GM12875 (cell line): ENCODE measurements at regions not wholly inside any gene's neighbourhood (a gene's known extent, or its start where the extent isn't known, plus 50 kb on each side); places are given as distances from the start of the nearest gene placed in this dataset.
"Not testable (repeated sequence)": the region's sequence is repeated elsewhere in the genome, so short reads cannot be mapped to it uniquely, and the experiment has no call there.

ENCODE experiments used
- H3K4me3 ChIP-seq: one replicate; pipeline ENCODE4 v1.5.1; 2011; ENCODE audit warnings: low read depth, low read length, control low read depth
- TF ChIP-seq, protein P1 (sequence below): IDR thresholded peaks from 2 replicates; pipeline ENCODE4 v1.5.1; 2011; ENCODE audit warnings: low read depth, mild to moderate bottlenecking, control low read depth, inconsistent platforms, low read length, moderate library complexity, borderline replicate concordance; ENCODE audit not compliant: insufficient read depth

DNA sequence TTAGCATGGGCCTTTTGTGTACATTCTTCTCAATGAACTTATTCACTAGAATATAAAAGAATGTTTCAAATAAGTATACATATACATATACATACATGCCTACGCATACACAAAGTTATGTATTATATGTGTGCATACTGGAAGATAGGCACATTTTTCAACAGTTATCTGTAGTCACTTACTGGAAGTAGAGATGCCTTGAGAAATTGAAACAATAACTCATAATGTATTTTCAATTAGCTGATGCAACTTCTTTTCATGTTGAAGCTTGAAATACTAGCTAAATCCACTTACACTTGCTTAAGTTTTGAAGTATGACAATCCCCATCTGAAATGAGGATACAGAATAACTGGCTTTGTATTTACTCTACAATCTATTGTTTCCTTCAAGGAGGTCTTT lies 469.0 kb upstream of the PTGER4 start:
- H3K4me3 ChIP-seq, result no peak overlapping the region
- TF ChIP-seq, protein P1, sequence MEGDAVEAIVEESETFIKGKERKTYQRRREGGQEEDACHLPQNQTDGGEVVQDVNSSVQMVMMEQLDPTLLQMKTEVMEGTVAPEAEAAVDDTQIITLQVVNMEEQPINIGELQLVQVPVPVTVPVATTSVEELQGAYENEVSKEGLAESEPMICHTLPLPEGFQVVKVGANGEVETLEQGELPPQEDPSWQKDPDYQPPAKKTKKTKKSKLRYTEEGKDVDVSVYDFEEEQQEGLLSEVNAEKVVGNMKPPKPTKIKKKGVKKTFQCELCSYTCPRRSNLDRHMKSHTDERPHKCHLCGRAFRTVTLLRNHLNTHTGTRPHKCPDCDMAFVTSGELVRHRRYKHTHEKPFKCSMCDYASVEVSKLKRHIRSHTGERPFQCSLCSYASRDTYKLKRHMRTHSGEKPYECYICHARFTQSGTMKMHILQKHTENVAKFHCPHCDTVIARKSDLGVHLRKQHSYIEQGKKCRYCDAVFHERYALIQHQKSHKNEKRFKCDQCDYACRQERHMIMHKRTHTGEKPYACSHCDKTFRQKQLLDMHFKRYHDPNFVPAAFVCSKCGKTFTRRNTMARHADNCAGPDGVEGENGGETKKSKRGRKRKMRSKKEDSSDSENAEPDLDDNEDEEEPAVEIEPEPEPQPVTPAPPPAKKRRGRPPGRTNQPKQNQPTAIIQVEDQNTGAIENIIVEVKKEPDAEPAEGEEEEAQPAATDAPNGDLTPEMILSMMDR, result no peak

DNA sequence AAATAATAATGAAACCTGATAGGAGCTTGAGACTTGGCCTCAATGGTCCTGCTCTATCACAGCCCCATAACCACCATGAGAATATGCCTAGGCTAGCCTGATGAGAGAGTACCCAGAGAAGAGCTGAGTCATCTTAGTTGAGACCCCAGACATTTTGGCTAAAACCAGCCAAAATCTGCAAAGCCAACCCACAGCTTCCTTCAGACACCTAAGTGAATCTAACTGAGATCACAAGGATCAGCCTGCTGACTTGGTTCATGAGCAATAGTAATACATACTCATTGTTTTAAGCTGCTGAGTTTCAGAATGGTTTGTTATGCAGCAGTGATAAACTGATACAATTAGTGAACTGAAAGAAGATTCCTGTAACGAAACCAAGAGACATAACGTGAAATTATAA lies 473.7 kb upstream of the PTGER4 start:
- TF ChIP-seq, protein P1, result no peak
- H3K4me3 ChIP-seq, result no peak overlapping the region

DNA sequence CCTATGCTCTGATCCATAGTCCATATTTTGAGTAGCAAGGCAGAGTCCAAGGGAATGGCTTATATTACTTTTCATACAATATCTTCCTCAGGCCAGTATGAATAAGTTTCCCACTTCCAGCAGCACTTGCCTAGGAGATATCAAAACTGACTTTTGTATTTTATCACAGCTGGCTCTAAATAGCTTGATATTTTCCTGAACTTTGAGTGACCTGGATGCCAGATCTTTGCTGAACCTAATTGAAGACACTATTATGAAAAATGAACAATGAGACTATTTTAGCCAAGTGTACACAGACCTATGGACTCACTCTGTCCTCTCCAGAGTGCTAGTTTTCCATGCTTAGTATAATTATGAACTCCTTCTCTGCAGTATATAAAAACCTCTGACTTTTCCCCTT lies 475.6 kb upstream of the PTGER4 start:
- TF ChIP-seq, protein P1, result no peak
- H3K4me3 ChIP-seq, result no peak overlapping the region

DNA sequence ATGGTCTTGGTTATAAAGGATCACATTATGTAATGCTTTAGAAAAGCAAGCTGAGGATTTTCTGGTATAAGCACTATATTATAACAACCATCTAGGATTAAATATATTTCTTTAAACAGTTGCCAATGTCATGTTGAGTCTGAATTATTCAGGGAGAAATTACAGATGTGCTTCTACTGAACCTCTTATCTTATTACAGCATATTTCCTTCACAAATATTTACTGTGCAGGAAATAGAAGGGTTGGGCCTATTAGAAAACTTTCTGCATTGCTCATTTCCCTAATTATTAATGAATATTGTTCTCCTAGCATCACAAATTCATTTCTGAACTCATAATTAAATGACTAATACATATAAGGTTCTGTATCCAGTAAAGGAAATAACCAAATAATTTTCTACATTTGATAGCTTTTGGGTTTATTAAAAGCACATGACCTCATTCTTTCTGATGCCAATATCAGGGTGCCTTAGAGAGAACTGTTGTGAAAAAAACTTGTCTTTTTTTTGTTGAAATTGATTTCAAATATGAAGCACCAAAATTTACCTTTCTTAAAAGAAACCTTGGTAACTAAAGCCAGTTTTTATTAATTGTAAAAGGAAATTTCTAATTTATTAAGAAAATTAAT lies 476.8 kb upstream of the PTGER4 start:
- H3K4me3 ChIP-seq, result no peak overlapping the region
- TF ChIP-seq, protein P1, result no peak

DNA sequence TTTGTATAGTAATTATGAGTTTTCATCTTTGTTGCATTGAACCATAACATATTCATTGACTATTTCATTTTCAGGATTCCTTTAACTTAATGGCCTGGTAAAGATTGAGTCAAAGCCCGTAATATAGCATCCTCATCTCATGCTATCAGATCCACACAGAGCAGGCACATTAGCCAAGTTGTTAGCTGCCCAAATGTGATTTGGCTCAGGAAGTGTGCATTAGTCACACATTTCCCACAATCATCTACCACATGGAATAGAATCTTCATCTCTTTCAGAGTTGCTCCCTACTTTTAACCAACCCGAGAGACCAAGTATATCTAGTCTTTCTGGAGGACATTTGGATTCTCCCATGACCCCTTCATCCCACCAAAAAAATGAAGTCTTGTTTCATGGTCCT lies 481.0 kb upstream of the PTGER4 start:
- TF ChIP-seq, protein P1, result no peak
- no peak overlapping the region for H3K4me3 ChIP-seq

DNA sequence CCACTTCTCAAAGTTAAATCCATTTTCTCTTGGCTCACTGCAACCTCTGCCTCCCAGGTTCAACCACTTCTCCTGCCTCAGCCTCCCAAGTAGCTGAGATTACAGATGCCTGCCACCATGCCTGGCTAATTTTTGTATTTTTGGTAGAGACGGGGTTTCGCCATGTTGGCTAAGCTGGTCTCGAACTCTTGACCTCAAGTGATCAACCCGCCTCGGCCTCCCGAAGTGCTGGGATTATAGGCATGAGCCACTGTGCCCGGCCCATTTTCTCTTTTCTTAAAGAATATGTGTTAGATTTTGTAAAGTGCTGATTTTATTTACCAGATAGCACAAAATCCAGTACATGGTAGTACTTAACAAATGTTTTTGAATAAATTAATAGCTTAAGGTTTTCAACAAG lies 484.1 kb upstream of the PTGER4 start:
- H3K4me3 ChIP-seq, result not testable (repeated sequence)

DNA sequence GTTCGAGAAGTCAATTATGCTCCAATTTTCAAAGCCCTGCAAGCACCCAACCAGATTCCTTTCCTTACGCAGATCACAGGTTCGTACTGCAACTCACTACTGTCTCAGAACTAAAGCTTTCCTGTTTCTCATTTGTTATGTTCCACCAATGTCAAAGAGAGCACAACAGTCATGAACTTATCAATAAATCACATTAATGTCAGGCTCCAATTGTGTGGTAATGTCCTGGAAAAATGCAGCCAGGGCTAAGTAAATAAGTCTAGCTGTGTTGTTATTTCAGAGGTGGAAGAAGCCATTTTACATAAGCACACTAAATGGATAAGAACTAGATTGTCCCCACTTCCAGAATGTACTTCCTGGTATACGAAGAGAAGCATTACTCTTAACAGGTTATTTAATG lies 488.6 kb upstream of the PTGER4 start:
- no peak overlapping the region for H3K4me3 ChIP-seq
- TF ChIP-seq, protein P1, result no peak

DNA sequence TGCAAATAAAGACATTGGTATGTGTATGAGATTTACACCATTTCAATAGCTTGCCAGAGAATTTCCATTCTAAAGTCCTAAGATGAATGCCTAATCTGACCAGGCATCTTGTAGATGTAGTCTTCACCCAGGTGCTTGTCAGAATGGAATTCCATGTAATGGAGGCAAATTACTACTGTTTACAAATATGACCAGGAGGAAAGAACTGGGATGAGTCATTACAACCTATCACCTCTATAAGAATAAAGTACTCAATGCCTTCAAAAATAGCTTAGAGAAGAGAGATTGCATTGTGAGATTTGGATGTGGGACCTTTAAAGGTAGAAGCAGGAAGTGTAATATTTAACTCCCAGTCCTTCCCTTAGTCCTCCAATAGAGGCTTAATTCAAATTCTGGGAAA lies 507.0 kb upstream of the PTGER4 start:
- TF ChIP-seq, protein P1, result no peak
- no peak overlapping the region for H3K4me3 ChIP-seq
